AG08395 (cell line): ENCODE measurements at regions not wholly inside any gene's neighbourhood (a gene's known extent, or its start where the extent isn't known, plus 50 kb on each side); places are given as distances from the start of the nearest gene placed in this dataset.
"Not testable (repeated sequence)": the region's sequence is repeated elsewhere in the genome, so short reads cannot be mapped to it uniquely, and the experiment has no call there.

ENCODE experiments used
- DNase-seq: peaks from one replicate; pipeline ENCODE4 v3.0.0; 2012; ENCODE audit warnings: mixed read lengths, low spot score

DNA sequence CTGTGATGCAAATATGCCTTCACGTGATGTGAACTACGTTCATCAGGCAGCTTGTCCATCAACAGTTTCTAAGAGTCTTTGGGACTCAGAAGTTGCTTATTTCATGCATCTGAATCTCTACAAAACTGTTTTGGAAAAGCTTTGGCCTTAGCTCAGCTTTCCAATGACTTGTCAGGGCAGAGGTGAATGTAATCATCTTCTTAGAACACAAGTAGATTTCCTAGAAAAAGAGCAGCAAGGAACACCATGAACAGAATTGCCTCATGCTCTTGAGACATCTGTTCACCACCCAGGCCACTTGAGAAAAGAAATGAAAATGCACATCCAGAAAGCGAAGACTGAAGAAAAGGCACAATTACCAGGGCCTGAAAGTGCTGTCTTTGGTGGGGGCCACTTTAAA is 105.8 kb upstream of the PDHA1 start:
- no peak for DNase-seq

- no peak for DNase-seq
Measured at GRCh38 chrX:19243431-19243830, 100.3 kb upstream of the PDHA1 start.

- DNase-seq: not testable (repeated sequence)
Measured at GRCh38 chrX:19244921-19245320, 98.8 kb upstream of the PDHA1 start.

- no peak for DNase-seq
Measured at GRCh38 chrX:19245711-19246269, 97.9 kb upstream of the PDHA1 start.

GRCh38 chrX:19256986-19257385 is 86.7 kb upstream of the PDHA1 start:
- DNase-seq: no peak

- not testable (repeated sequence) for DNase-seq
Measured at GRCh38 chrX:19261026-19261425, 82.7 kb upstream of the PDHA1 start.

DNA sequence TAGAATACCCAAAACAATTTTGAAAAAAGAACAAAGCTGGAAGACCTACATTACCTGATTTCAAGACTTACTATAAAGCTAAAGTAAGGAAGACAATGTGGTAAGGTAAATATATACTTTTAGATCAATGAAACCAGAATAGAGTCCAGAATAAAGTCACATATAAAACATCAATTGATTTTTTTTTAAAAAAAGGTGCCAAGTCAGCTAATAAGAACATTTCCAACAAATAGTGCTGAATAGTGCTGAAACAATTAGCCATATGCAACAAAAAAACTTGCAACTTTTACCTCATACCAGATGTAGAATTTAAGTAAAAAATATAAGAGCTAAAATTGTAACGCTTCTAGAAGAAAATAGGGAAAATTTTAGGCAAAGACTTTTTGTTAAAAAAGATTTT is 73.0 kb upstream of the PDHA1 start:
- no peak for DNase-seq

DNA sequence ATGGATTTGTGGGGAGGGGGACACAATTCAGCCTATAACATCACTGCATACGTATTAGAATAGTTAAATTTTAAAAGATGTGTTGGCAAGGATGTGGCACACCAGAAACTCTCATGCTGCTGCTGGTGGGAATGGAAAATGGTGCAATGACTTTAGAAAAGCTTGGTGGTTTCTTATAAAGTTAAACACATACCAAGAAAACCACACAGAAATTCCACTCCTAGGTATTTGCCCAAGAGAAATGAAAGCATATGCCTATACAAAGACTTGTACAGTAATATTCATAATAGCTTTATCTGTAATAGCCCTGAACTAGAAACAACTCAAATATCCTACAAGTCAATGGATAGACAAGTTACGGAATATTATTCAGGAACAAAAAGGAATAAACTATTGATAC is 71.3 kb upstream of the PDHA1 start:
- no peak for DNase-seq

- DNase-seq: no peak
Measured at GRCh38 chrX:19280636-19281035, 63.1 kb upstream of the PDHA1 start.

DNA sequence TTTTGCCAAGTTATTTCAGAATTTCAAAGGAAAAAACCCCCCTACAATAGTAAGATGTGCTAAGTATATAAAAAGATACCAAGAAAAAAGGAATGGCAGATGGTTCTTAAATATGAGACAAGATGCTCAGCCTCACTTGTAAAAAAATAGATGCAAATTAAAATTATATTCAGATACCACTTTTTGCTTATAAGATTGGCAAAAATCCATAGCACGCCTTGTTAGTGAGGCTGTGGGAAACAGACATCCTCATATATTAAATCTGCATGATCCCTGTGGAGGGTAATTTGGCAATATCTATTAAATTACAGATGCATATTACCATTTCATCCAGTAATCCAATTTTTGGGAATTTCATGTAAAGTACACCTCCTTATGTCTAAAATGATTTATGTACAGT is 62.5 kb upstream of the PDHA1 start:
- no peak for DNase-seq

GRCh38 chrX:19283597-19284339 is 60.0 kb upstream of the PDHA1 start:
- DNase-seq: no peak

GRCh38 chrX:19285857-19286256 is 57.9 kb upstream of the PDHA1 start:
- DNase-seq: no peak

DNA sequence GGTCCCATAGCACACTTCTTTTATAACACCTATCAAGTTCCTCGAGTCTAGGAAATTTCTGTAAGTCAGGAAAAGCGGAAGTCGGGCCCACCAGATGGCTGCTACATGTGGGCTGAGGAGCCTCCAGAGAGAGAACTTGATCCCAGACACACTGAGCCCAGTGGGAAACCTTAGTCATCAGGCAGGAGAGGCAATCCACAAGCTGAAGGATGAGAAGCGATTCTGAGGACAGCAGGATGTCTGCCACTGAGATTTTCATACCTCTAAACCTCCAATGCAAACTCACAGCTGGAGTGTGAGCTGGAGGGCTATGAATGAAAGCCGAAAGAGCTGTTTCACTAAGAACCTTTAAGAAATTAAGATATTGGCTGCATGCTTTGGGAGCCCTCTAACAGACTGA is 52.6 kb upstream of the PDHA1 start:
- DNase-seq: no peak

GRCh38 chrX:19293606-19294325 is 50.0 kb upstream of the PDHA1 start:
- no peak for DNase-seq
